Fibroblast of mammary gland (primary cell): ENCODE measurements at regions not wholly inside any gene's neighbourhood (a gene's known extent, or its start where the extent isn't known, plus 50 kb on each side); places are given as distances from the start of the nearest gene placed in this dataset.

Experiments
- DNase-seq: peaks from one replicate; pipeline ENCODE4 v3.0.0-alpha.2; 2010; ENCODE audit warnings: low read depth
- H3K4me3 ChIP-seq: 2 replicates; pipeline ENCODE4 v1.5.1; 2011; ENCODE audit warnings: low read depth, mild to moderate bottlenecking, low read length, moderate library complexity; ENCODE audit not compliant: control insufficient read depth
- TF ChIP-seq, protein P1 (sequence below): conservative IDR thresholded peaks from 2 replicates; pipeline ENCODE4 v1.5.1; 2011; ENCODE audit warnings: low read depth, low read length, inconsistent platforms; ENCODE audit not compliant: control insufficient read depth, insufficient read depth

- no peak for DNase-seq
- H3K4me3 ChIP-seq = no peak overlapping the region
- TF ChIP-seq, protein P1, sequence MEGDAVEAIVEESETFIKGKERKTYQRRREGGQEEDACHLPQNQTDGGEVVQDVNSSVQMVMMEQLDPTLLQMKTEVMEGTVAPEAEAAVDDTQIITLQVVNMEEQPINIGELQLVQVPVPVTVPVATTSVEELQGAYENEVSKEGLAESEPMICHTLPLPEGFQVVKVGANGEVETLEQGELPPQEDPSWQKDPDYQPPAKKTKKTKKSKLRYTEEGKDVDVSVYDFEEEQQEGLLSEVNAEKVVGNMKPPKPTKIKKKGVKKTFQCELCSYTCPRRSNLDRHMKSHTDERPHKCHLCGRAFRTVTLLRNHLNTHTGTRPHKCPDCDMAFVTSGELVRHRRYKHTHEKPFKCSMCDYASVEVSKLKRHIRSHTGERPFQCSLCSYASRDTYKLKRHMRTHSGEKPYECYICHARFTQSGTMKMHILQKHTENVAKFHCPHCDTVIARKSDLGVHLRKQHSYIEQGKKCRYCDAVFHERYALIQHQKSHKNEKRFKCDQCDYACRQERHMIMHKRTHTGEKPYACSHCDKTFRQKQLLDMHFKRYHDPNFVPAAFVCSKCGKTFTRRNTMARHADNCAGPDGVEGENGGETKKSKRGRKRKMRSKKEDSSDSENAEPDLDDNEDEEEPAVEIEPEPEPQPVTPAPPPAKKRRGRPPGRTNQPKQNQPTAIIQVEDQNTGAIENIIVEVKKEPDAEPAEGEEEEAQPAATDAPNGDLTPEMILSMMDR = no peak
Observed at GRCh38 chr9:96183751-96184150, 118.2 kb downstream of the HSD17B3 start.

- DNase-seq = no peak
- no peak overlapping the region for H3K4me3 ChIP-seq
- TF ChIP-seq, protein P1 = no peak
Observed at GRCh38 chr9:96178153-96178552, 123.8 kb downstream of the HSD17B3 start.

GRCh38 chr9:96177719-96178028, 124.3 kb downstream of the HSD17B3 start:
- DNase-seq = no peak
- H3K4me3 ChIP-seq = no peak overlapping the region
- TF ChIP-seq, protein P1 = no peak

DNA sequence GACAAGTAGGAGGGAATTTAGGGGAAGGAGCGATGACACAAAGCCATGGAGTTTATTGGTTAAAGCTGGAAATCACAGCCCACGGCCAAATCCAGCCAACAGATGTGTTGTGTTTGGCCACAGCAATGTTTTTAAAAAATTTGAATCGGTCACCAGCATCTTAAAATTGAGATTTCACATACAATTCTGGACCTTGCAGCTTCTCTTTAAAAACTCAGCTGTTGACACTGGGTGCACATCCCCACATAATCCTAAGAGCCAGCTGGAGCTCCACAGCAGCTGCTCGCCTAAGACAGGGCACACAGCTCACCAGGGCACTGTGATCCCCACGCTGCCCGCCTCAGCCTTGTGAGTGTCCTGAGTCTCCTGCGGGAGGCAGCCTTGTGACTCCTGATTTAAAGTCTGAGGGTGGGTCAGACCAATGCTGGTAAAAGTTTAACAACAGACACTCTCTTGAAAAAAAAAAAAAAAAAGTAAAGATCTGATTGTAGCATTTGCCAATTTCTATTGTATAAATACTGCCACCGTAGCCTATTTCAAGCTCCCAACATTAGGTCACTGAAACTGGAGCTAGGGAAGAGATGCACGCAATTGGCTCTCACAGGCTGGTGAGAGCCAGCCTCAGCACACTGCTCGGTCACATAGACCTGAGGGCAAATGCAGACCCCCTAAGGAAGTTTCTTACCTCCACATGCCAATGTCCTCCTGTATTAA, 124.8 kb downstream of the HSD17B3 start:
- no peak overlapping the region for H3K4me3 ChIP-seq
- peak; percentile 41 for DNase-seq
- TF ChIP-seq, protein P1 = no peak

- no peak overlapping the region for H3K4me3 ChIP-seq
- TF ChIP-seq, protein P1 = no peak
- DNase-seq = no peak
Observed at GRCh38 chr9:96175796-96176195, 126.2 kb downstream of the HSD17B3 start.

- H3K4me3 ChIP-seq = no peak overlapping the region
- TF ChIP-seq, protein P1 = no peak
- DNase-seq = no peak
Observed at GRCh38 chr9:96175001-96175400, 127.0 kb downstream of the HSD17B3 start.

GRCh38 chr9:96174371-96174770, 127.6 kb downstream of the HSD17B3 start:
- no peak overlapping the region for H3K4me3 ChIP-seq
- DNase-seq = no peak
- TF ChIP-seq, protein P1 = no peak
